NB4 (cell line): ENCODE measurements at regions not wholly inside any gene's neighbourhood (a gene's known extent, or its start where the extent isn't known, plus 50 kb on each side); places are given as distances from the start of the nearest gene placed in this dataset.

Experiments
- DNase-seq: peaks from one replicate; pipeline ENCODE4 v3.0.0; 2010; ENCODE audit warnings: low read depth
- H3K4me3 ChIP-seq: one replicate; pipeline ENCODE4 v1.5.1; 2011; ENCODE audit warnings: mild to moderate bottlenecking, low read depth, low read length, moderate library complexity
- MYC ChIP-seq: IDR thresholded peaks from 2 replicates; pipeline ENCODE4 v1.6.1; 2011; ENCODE audit warnings: low read depth, low read length
- POLR2A ChIP-seq: IDR thresholded peaks from 2 replicates; pipeline ENCODE4 v1.6.1; 2011; ENCODE audit warnings: mild to moderate bottlenecking; ENCODE audit not compliant: insufficient read length; ENCODE audit errors: extremely low read depth
- TF ChIP-seq, protein P1 (sequence below): IDR thresholded peaks from one replicate; pipeline ENCODE4 v1.5.1; 2012; ENCODE audit warnings: low read depth, low read length
- TF ChIP-seq, protein P2 (sequence below): IDR thresholded peaks from 2 replicates; pipeline ENCODE4 v1.6.1; 2011; ENCODE audit warnings: low read depth, low read length

DNA sequence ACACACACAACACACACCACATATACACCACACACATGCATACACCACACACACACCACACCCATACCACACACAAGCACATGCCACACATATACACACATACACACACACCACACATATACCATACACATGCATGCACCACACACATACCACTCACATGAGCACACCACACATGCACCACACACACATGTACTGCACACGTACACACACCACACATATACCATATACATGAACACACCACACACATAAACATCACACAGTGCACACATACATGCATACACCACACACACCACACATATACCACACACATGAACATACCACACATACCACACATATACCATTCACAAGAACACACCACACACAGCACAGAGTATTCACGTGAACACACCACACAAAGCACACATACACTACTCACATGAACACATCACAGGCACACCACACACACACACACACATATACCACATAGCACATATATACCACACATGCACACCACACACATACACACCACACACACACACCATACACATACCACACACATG is 219.9 kb upstream of the RAB6C start:
- DNase-seq, result no peak
- no peak overlapping the region for H3K4me3 ChIP-seq
- TF ChIP-seq, protein P1, sequence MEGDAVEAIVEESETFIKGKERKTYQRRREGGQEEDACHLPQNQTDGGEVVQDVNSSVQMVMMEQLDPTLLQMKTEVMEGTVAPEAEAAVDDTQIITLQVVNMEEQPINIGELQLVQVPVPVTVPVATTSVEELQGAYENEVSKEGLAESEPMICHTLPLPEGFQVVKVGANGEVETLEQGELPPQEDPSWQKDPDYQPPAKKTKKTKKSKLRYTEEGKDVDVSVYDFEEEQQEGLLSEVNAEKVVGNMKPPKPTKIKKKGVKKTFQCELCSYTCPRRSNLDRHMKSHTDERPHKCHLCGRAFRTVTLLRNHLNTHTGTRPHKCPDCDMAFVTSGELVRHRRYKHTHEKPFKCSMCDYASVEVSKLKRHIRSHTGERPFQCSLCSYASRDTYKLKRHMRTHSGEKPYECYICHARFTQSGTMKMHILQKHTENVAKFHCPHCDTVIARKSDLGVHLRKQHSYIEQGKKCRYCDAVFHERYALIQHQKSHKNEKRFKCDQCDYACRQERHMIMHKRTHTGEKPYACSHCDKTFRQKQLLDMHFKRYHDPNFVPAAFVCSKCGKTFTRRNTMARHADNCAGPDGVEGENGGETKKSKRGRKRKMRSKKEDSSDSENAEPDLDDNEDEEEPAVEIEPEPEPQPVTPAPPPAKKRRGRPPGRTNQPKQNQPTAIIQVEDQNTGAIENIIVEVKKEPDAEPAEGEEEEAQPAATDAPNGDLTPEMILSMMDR, result no peak
- no peak for TF ChIP-seq POLR2A
- no peak for TF ChIP-seq MYC
- TF ChIP-seq, protein P2, sequence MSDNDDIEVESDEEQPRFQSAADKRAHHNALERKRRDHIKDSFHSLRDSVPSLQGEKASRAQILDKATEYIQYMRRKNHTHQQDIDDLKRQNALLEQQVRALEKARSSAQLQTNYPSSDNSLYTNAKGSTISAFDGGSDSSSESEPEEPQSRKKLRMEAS, result no peak

DNA sequence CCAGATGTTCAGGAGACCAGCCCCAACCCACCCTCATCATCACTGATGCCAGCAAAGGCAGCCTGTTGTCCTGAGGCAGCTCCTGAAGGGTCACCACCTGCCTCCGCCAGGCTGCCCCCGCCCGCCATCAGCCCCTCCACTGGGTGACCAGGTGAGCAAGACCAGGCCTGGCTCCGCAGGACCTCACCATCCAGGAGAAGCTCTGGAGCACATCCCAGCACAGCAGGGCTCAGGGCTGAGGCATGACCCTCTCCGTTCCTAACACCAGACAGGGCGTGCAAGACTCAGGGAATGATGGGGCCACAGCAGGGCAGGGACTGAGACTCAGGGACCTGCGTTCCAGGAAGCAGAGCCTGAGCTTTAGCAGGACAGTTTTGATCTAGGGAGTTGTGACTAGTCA is 218.8 kb upstream of the RAB6C start:
- TF ChIP-seq POLR2A (no peak), MYC (no peak)
- TF ChIP-seq, protein P1, result no peak
- TF ChIP-seq, protein P2, result no peak
- DNase-seq, result no peak
- H3K4me3 ChIP-seq, result no peak overlapping the region

DNA sequence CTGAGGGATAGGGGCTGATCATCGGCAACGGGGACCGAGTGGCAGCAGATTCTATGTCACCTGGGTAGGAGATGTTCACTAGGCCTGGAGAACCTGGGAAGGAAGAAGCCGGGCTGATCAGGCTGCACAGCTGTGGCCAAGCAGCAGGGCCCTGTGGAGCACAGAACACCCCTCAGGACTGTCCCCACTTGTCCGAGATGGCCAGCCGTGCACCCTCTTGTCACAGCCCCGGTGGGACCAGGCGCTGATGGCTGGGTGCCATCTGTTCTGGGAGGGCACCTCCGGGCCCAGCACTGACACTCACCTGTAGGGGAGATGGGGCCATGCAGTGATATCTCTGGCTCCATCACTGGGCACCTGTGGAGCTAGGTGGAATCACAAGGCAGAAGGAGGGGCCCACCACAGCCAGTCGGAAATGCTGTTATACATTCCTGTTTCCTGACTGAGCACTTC is 217.9 kb upstream of the RAB6C start:
- no peak overlapping the region for H3K4me3 ChIP-seq
- no peak for DNase-seq
- TF ChIP-seq POLR2A (no peak), MYC (no peak)
- TF ChIP-seq, protein P2, result no peak
- TF ChIP-seq, protein P1, result no peak

DNA sequence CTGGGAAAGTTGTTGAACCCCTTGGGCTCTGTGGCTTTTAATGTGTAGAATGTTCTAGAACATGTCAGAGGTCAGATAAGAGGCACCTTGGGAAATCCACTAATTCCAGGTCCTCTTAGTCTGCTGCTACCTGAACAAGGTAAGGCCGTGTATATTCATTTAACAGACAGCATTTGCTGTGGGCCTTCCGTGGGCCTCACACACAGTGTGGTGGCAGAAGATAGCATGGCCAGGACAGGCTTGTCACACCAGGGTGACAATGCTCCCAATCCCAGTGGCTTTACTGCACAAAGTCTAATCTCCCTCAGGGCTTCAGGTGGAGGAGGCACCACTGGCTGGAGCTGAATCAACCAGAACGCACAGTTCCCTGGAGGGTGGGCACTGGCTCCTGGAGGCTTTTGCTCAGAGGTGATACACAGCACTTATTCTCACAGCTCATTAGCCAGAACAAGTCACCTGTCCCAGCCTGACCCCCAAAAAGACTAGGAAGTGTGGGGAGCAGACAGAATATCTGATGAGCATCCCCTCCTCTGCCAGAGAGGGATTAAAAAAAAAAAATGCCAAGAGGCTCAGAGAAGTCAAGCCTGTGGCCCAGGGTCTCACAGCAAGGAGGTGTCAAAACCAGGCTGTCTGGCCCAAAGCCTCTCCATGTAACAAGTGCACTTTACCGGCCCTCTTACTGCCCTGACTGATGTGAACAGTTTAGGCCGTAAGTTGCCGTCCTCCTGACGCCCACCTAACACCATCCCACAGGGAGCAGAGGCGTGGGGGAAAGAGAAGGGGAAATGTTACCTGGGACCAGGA is 216.9 kb upstream of the RAB6C start:
- no peak for TF ChIP-seq MYC
- TF ChIP-seq, protein P1, result no peak
- TF ChIP-seq, protein P2, result no peak
- no peak for TF ChIP-seq POLR2A
- no peak overlapping the region for H3K4me3 ChIP-seq
- no peak for DNase-seq

DNA sequence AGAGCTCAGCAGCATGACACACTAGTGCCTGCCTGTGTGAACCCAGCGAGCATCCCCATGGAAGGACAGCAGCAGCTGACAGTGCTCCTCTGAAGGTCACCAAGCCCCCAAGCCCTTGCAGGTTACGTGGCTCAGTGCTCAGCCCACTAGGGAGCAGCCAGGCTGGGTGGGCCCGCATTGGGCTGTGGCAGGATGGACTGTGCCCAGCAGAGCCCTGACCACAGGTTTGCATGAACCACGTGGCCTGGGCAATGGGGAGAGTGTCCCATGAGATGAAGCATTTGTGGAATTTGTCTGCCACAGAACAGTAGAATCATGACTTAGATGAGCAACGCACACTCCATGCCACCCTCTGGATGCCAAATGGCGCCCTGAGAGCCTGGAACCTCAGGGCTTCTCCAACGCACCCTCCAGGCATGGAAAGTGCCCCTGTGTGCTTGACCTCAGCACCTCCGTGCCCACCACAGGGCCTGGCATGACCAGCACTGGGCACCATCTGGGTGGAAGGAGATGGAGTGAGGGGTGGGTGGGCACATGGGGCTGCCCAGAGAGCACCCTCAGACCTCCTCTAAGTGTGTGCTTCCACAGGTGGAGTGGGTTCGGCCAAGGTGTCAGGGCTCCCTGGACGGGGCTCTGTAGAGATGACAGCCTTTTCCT is 216.1 kb upstream of the RAB6C start:
- TF ChIP-seq, protein P1, result no peak
- no peak for TF ChIP-seq POLR2A
- no peak for TF ChIP-seq MYC
- no peak for DNase-seq
- H3K4me3 ChIP-seq, result no peak overlapping the region
